ENCODE measurements at regions not wholly inside any gene's neighbourhood (a gene's known extent, or its start where the extent isn't known, plus 50 kb on each side); places are given as distances from the start of the nearest gene placed in this dataset.

DNA sequence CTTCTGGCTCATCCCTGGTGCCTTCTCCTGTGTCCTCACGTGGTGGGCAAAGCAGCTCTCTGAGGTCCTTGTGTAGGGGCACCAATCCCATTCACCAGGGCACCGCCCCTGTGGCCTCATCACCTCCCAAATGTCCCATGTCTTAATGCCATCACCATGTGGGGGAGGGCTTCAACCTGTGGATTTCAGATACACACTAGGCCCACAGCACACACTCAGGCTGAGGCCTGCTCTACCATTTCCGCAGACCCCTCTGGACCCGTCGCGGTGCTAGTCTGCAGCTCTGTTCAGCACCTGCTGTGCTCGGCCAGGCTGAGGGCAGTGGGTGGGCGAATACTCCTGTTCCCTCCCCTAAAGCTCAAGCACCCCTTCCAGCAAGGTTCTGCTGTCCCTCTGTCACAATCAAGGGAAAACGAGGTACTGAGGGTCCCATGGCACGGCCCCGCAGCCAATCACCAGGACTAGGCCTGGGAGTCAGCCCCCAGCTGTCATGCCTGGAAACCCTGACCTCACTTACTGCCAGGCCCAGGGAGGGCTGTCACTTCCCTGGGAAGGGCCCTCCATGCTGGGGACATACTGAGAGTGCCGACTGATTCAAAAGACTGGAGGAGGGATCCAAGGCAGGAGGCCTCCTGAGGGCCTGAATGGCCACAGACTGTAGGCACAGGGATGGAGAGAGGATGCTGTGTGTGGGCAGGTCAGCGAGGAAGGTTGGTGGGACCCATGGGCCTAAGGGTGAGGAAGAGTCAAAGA lies 123.8 kb upstream of the RET start:
- TF ChIP-seq, protein P1, sequence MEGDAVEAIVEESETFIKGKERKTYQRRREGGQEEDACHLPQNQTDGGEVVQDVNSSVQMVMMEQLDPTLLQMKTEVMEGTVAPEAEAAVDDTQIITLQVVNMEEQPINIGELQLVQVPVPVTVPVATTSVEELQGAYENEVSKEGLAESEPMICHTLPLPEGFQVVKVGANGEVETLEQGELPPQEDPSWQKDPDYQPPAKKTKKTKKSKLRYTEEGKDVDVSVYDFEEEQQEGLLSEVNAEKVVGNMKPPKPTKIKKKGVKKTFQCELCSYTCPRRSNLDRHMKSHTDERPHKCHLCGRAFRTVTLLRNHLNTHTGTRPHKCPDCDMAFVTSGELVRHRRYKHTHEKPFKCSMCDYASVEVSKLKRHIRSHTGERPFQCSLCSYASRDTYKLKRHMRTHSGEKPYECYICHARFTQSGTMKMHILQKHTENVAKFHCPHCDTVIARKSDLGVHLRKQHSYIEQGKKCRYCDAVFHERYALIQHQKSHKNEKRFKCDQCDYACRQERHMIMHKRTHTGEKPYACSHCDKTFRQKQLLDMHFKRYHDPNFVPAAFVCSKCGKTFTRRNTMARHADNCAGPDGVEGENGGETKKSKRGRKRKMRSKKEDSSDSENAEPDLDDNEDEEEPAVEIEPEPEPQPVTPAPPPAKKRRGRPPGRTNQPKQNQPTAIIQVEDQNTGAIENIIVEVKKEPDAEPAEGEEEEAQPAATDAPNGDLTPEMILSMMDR (IDR thresholded peaks at IDR 0.05; ENCODE audit: insufficient read depth, low read depth, low read length): no peak
- Histone ChIP-seq H3K4me3 (ENCODE audit: low read depth, low read length) (no peak overlapping the region), H3K36me3 (ENCODE audit: control insufficient read depth, insufficient read depth, low read length) (no peaks in the 10 kb centered on the region), H3K27me3 (ENCODE audit: control insufficient read depth, insufficient read depth, low read length) (peaks cover 8% of the 10 kb centered on the region; the same call in 1 of the 2 replicates)
- ChIA-PET CTCF (no interaction called here), POLR2A (no interaction called here)
- DNase-seq (ENCODE audit: low read depth): no peak

DNA sequence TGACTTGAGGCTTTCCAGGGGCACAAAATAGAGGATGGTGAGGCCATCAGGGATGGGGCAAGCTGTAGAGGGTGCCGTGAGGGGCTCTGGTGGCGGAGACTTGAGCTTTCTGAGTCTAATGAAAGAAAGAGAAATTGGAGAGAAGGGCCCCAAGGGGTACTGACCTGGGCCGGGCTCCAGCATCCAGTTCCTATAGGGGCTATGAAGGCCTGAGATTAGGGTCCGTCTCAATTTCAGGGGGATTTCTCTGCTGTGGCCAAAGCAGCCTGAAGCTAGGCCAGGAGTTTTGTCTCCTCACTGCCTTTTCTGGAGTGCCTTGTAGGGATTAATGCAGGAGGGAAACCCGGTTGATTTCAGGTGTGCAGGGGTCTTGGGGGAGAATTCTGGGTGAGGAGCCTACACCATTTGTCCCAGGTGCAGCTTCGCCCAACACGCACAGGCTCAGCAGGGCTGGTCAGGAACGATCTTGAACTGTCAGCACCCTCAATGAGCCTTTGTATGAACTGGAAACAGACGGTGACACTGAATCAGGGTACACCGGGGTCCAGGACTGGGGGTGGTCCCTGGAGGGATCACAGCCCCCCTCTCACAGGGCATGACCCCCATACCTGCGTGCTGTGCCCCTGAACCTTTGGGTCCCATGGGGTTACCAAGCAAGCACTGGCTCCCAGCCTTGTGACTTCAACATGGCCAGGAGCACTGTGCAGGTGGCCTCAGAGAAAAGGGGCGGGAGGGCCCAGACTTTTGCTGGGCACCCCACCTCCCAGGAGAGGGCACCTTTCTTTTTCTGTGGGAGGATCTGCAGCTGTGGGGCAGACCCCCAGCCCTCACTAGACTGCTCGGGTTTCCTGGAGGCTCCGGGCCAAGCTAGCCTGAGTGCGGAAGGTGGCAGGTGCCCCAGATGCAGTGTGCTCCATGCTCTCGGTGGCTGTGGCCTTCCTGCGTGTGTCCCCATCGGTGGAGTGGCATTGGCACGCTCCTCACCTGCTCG lies 122.9 kb upstream of the RET start:
- peaks cover 8% of the 10 kb centered on the region; the same call in 1 of the 2 replicates for H3K27me3 ChIP-seq (ENCODE audit: control insufficient read depth, insufficient read depth, low read length)
- no peaks in the 10 kb centered on the region for H3K36me3 ChIP-seq (ENCODE audit: control insufficient read depth, insufficient read depth, low read length)
- TF ChIP-seq, protein P1 (IDR thresholded peaks at IDR 0.05; ENCODE audit: insufficient read depth, low read depth, low read length): no peak
- H3K4me3 ChIP-seq (ENCODE audit: low read depth, low read length): no peak overlapping the region
- no peak for DNase-seq (ENCODE audit: low read depth)
- CTCF ChIA-PET: no interaction called here
- POLR2A ChIA-PET: no interaction called here

DNA sequence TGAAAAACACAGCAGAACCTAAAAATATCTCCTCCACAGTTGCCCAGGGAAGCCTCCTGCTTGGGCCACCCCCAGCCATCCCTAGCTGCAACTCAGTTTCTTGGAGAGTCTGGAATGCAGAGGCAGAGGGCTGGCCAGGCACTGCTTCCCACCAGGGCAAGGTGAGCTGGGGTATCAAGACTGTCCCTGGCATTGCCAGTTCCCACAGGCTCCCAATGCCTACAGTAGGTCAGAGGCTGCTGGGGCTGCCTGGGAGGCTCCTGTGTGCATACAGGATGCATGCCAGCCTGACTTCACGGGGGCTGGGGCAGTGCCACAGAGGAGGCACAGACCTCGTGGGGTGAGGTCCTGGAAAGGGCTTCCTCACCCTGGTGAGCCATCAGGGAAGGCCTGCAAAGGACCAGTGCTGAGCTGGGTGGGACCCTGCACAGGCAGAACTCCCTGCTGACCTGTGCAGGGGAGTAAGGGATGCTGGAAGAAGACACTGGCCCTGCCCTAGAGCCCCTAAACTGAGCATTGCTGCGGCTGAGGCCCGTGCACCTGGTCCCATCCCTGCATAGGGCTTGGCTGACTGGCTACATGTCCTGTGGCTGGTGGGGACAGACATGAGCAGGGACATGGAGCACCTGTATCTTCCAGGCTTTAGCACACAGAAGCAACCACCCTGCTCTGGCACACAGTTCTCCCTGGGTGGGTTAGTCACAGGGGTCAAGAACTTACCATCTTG lies 121.9 kb upstream of the RET start:
- no peak for DNase-seq (ENCODE audit: low read depth)
- Histone ChIP-seq H3K27me3 (ENCODE audit: control insufficient read depth, insufficient read depth, low read length) (peaks cover 8% of the 10 kb centered on the region; the same call in 1 of the 2 replicates), H3K36me3 (ENCODE audit: control insufficient read depth, insufficient read depth, low read length) (no peaks in the 10 kb centered on the region), H3K4me3 (ENCODE audit: low read depth, low read length) (no peak overlapping the region)
- POLR2A ChIA-PET: no interaction called here
- CTCF ChIA-PET: no interaction called here
- TF ChIP-seq, protein P1 (IDR thresholded peaks at IDR 0.05; ENCODE audit: insufficient read depth, low read depth, low read length): no peak

GRCh38 chr10:42955493-42955889 lies 121.4 kb upstream of the RET start:
- DNase-seq (ENCODE audit: low read depth): no peak
- H3K4me3 ChIP-seq (ENCODE audit: low read depth, low read length): no peak overlapping the region

More at GRCh38 chr10:42955493-42955889, 121.4 kb upstream of the RET start:
- ChIA-PET POLR2A (no interaction called here), CTCF (no interaction called here)
- Histone ChIP-seq H3K27me3 (ENCODE audit: control insufficient read depth, insufficient read depth, low read length) (peaks cover 8% of the 10 kb centered on the region; the same call in 1 of the 2 replicates), H3K36me3 (ENCODE audit: control insufficient read depth, insufficient read depth, low read length) (no peaks in the 10 kb centered on the region)
- TF ChIP-seq, protein P1 (IDR thresholded peaks at IDR 0.05; ENCODE audit: insufficient read depth, low read depth, low read length): no peak

Measured in BJ (cell line).